Vagina (tissue), 2 donors: ENCODE measurements at regions not wholly inside any gene's neighbourhood (a gene's known extent, or its start where the extent isn't known, plus 50 kb on each side); places are given as distances from the start of the nearest gene placed in this dataset.

Source experiments
- DNase-seq, 2 donors: peaks; one replicate each; pipeline ENCODE4 v3.0.0-alpha.2; 2017; ENCODE audit errors: extremely low spot score in 2 of 2
- H3K27ac ChIP-seq: fragments of 200-600 bp; sonication (generic); one replicate; pipeline ENCODE4 v1.5.1; 2019
- H3K27me3 ChIP-seq: fragments of 200-600 bp; sonication (generic); one replicate; pipeline ENCODE4 v1.5.1; 2019
- H3K36me3 ChIP-seq, 2 donors: fragments of 200-600 bp; sonication (generic); one replicate each; pipeline ENCODE4 v1.5.1; 2017 to 2019
- H3K4me1 ChIP-seq: fragments of 200-600 bp; sonication (generic); one replicate; pipeline ENCODE4 v1.5.1; 2019
- H3K4me3 ChIP-seq, 2 donors: fragments of 200-600 bp; sonication (generic); 1 replicate in 1 of 2; 2 replicates in 1 of 2; pipeline ENCODE4 v1.5.1; 2016 to 2019
- H3K9me3 ChIP-seq: fragments of 200-600 bp; sonication (generic); one replicate; pipeline ENCODE4 v1.5.1; 2019
- CTCF ChIP-seq, 3 experiments: fragments of 450-650 bp in 2 of 3; fragments of 200-600 bp in 1 of 3; sonication (generic) in 1 of 3; IDR thresholded peaks; one replicate each; pipeline ENCODE4 v1.5.1; 2017 to 2019; ENCODE audit warnings: antibody characterized with exemption in 3 of 3, mild to moderate bottlenecking in 2 of 3, moderate library complexity in 2 of 3
- POLR2A ChIP-seq, 2 donors: fragments of 450-650 bp; IDR thresholded peaks; one replicate each; pipeline ENCODE4 v1.6.1; 2017; ENCODE audit warnings: antibody characterized with exemption in 2 of 2, mild to moderate bottlenecking in 2 of 2, moderate library complexity in 2 of 2
- POLR2AphosphoS5 ChIP-seq, 2 donors: sonication (generic); formaldehyde crosslinking; IDR thresholded peaks; one replicate each; pipeline ENCODE4 v1.9.0; 2017; ENCODE audit warnings: antibody characterized with exemption in 2 of 2, mild to moderate bottlenecking in 2 of 2, low read depth in 1 of 2; ENCODE audit not compliant: insufficient read depth in 1 of 2
- intact Hi-C: fragments of 100-400 bp; cut with DNase I; formaldehyde crosslinking; loops from one replicate; pipeline ENCODE4 v1.15.1; 2023

- Histone ChIP-seq H3K4me3 (no peak overlapping the region), H3K4me1 (no peaks in the 10 kb centered on the region), H3K27ac (no peak overlapping the region), H3K36me3 (no peaks in the 10 kb centered on the region), H3K9me3 (no peaks in the 10 kb centered on the region), H3K27me3 (no peaks in the 10 kb centered on the region)
- TF ChIP-seq POLR2A (IDR thresholded peaks at IDR 0.05) = no peak
- no peak for TF ChIP-seq POLR2AphosphoS5 (IDR thresholded peaks at IDR 0.05; ENCODE audit: insufficient read depth in 1 of 2, low read depth in 1 of 2)
- no peak for TF ChIP-seq CTCF (IDR thresholded peaks at IDR 0.05)
- no peak for DNase-seq
- intact Hi-C loops = no loop called here
Observed at GRCh38 chr5:22986281-22986680, 133.1 kb upstream of the CDH12 start.

GRCh38 chr5:22985446-22985845 lies 132.3 kb upstream of the CDH12 start:
- no peak overlapping the region for H3K4me3 ChIP-seq
- no peaks in the 10 kb centered on the region for H3K36me3 ChIP-seq
- no peaks in the 10 kb centered on the region for H3K4me1 ChIP-seq
- H3K9me3 ChIP-seq = no peaks in the 10 kb centered on the region
- H3K27me3 ChIP-seq = no peaks in the 10 kb centered on the region
- H3K27ac ChIP-seq = no peak overlapping the region
- no peak for DNase-seq
- TF ChIP-seq POLR2A (IDR thresholded peaks at IDR 0.05) (no peak), CTCF (IDR thresholded peaks at IDR 0.05) (no peak), POLR2AphosphoS5 (IDR thresholded peaks at IDR 0.05; ENCODE audit: insufficient read depth in 1 of 2, low read depth in 1 of 2) (no peak)
- intact Hi-C loops = no loop called here

- intact Hi-C loops = no loop called here
- H3K9me3 ChIP-seq = no peaks in the 10 kb centered on the region
- H3K27me3 ChIP-seq = no peaks in the 10 kb centered on the region
- H3K36me3 ChIP-seq = no peaks in the 10 kb centered on the region
- TF ChIP-seq POLR2AphosphoS5 (IDR thresholded peaks at IDR 0.05; ENCODE audit: insufficient read depth in 1 of 2, low read depth in 1 of 2) (no peak), CTCF (IDR thresholded peaks at IDR 0.05) (no peak), POLR2A (IDR thresholded peaks at IDR 0.05) (no peak)
- no peaks in the 10 kb centered on the region for H3K4me1 ChIP-seq
- H3K27ac ChIP-seq = no peak overlapping the region
- no peak for DNase-seq
- H3K4me3 ChIP-seq = no peak overlapping the region
Observed at GRCh38 chr5:22970956-22971618, 117.9 kb upstream of the CDH12 start.

GRCh38 chr5:22970491-22970890 lies 117.3 kb upstream of the CDH12 start:
- H3K4me1 ChIP-seq = no peaks in the 10 kb centered on the region
- TF ChIP-seq POLR2A (IDR thresholded peaks at IDR 0.05) (no peak), CTCF (IDR thresholded peaks at IDR 0.05) (no peak), POLR2AphosphoS5 (IDR thresholded peaks at IDR 0.05; ENCODE audit: insufficient read depth in 1 of 2, low read depth in 1 of 2) (no peak)
- no peak overlapping the region for H3K4me3 ChIP-seq
- no peaks in the 10 kb centered on the region for H3K9me3 ChIP-seq
- intact Hi-C loops = no loop called here
- H3K27me3 ChIP-seq = no peaks in the 10 kb centered on the region
- DNase-seq = no peak
- no peak overlapping the region for H3K27ac ChIP-seq
- no peaks in the 10 kb centered on the region for H3K36me3 ChIP-seq

- no peak for DNase-seq
- TF ChIP-seq CTCF (IDR thresholded peaks at IDR 0.05) (no peak), POLR2AphosphoS5 (IDR thresholded peaks at IDR 0.05; ENCODE audit: insufficient read depth in 1 of 2, low read depth in 1 of 2) (no peak), POLR2A (IDR thresholded peaks at IDR 0.05) (no peak)
- Histone ChIP-seq H3K36me3 (no peaks in the 10 kb centered on the region), H3K9me3 (no peaks in the 10 kb centered on the region), H3K27me3 (no peaks in the 10 kb centered on the region), H3K27ac (no peak overlapping the region), H3K4me3 (no peak overlapping the region), H3K4me1 (no peaks in the 10 kb centered on the region)
- intact Hi-C loops = no loop called here
Observed at GRCh38 chr5:22968386-22968785, 115.2 kb upstream of the CDH12 start.
